ENCODE measurements at regions not wholly inside any gene's neighbourhood (a gene's known extent, or its start where the extent isn't known, plus 50 kb on each side); places are given as distances from the start of the nearest gene placed in this dataset.

DNA sequence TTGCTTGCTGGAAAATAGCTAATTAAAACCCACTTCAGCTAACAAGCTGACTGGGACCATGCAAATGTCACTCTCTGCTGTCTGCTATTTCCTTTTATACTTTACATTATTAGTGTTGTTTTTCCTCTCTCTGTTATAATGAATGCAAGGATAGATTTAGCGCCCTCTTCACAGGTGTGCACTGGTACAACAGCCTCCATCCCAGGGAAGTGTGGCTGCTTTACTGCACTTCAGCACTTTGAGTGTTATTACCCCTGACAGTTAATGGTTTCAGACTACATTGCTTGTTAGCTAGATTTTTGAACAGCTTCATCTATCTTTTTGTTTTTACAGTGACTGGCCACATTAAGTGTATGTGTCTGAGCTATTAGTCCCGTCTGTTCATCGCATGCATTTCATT is 405.7 kb downstream of the RNF144B start:
- TF ChIP-seq TCF12 (IDR thresholded peaks at IDR 0.05; ENCODE audit: low read depth) (no peak), RAD21 (IDR thresholded peaks at IDR 0.05; ENCODE audit: low read depth) (no peak), EP300 (IDR thresholded peaks at IDR 0.05; ENCODE audit: borderline replicate concordance) (no peak), CEBPB (IDR thresholded peaks at IDR 0.05) (no peak), USF1 (IDR thresholded peaks at IDR 0.05) (no peak), EGR1 (IDR thresholded peaks at IDR 0.05) (no peak), YY1 (IDR thresholded peaks at IDR 0.05; ENCODE audit: low read depth) (no peak), NFIC (IDR thresholded peaks at IDR 0.05) (no peak), TAF1 (IDR thresholded peaks at IDR 0.05; ENCODE audit: low read depth) (no peak), ZBTB7A (IDR thresholded peaks at IDR 0.05; ENCODE audit: low read depth) (no peak), CREB1 (IDR thresholded peaks at IDR 0.05; ENCODE audit: low read depth) (no peak)
- TF ChIP-seq, protein P1, sequence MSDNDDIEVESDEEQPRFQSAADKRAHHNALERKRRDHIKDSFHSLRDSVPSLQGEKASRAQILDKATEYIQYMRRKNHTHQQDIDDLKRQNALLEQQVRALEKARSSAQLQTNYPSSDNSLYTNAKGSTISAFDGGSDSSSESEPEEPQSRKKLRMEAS (IDR thresholded peaks at IDR 0.05) = no peak
- TF ChIP-seq, protein P2, sequence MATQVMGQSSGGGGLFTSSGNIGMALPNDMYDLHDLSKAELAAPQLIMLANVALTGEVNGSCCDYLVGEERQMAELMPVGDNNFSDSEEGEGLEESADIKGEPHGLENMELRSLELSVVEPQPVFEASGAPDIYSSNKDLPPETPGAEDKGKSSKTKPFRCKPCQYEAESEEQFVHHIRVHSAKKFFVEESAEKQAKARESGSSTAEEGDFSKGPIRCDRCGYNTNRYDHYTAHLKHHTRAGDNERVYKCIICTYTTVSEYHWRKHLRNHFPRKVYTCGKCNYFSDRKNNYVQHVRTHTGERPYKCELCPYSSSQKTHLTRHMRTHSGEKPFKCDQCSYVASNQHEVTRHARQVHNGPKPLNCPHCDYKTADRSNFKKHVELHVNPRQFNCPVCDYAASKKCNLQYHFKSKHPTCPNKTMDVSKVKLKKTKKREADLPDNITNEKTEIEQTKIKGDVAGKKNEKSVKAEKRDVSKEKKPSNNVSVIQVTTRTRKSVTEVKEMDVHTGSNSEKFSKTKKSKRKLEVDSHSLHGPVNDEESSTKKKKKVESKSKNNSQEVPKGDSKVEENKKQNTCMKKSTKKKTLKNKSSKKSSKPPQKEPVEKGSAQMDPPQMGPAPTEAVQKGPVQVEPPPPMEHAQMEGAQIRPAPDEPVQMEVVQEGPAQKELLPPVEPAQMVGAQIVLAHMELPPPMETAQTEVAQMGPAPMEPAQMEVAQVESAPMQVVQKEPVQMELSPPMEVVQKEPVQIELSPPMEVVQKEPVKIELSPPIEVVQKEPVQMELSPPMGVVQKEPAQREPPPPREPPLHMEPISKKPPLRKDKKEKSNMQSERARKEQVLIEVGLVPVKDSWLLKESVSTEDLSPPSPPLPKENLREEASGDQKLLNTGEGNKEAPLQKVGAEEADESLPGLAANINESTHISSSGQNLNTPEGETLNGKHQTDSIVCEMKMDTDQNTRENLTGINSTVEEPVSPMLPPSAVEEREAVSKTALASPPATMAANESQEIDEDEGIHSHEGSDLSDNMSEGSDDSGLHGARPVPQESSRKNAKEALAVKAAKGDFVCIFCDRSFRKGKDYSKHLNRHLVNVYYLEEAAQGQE (IDR thresholded peaks at IDR 0.05; ENCODE audit: low read depth) = no peak

DNA sequence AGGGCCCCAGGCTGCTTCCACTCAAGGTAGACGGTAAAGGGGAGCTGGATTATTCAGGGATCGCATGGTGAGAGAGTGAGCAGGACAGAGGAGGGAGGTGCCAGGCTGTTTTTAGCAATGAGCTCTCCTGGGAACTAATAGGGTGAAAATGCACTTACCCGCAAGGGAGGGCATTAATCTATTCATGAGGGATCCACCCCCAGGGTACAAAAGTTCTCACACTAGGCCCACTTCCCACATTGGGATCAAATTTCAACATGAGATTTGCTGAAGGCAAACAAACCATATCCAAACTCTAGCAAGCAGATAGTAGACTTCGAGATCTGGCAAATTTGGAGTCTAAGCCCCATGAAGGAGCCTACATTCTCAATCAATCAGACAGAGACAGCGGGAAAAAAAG is 408.6 kb downstream of the RNF144B start:
- TF ChIP-seq RAD21 (IDR thresholded peaks at IDR 0.05; ENCODE audit: low read depth) (no peak), TCF12 (IDR thresholded peaks at IDR 0.05; ENCODE audit: low read depth) (no peak), NFIC (IDR thresholded peaks at IDR 0.05) (no peak), EP300 (IDR thresholded peaks at IDR 0.05; ENCODE audit: borderline replicate concordance) (no peak), CREB1 (IDR thresholded peaks at IDR 0.05; ENCODE audit: low read depth) (no peak), USF1 (IDR thresholded peaks at IDR 0.05) (no peak), YY1 (IDR thresholded peaks at IDR 0.05; ENCODE audit: low read depth) (no peak), FOXM1 (IDR thresholded peaks at IDR 0.05; ENCODE audit: borderline replicate concordance, low read depth) (no peak), TEAD4 (IDR thresholded peaks at IDR 0.05) (no peak), CEBPB (IDR thresholded peaks at IDR 0.05) (no peak)
- TF ChIP-seq, protein P2 (IDR thresholded peaks at IDR 0.05; ENCODE audit: low read depth) = no peak
- TF ChIP-seq, protein P1 (IDR thresholded peaks at IDR 0.05) = no peak

GRCh38 chr6:18820725-18821124 is 433.6 kb downstream of the RNF144B start:
- TF ChIP-seq NFIC (IDR thresholded peaks at IDR 0.05) = no peak
- TF ChIP-seq ZBTB7A (IDR thresholded peaks at IDR 0.05; ENCODE audit: low read depth) = no peak
- no peak for TF ChIP-seq RAD21 (IDR thresholded peaks at IDR 0.05; ENCODE audit: low read depth)
- no peak for TF ChIP-seq EGR1 (IDR thresholded peaks at IDR 0.05)
- TF ChIP-seq CEBPB (IDR thresholded peaks at IDR 0.05) = no peak
- TF ChIP-seq FOXM1 (IDR thresholded peaks at IDR 0.05; ENCODE audit: borderline replicate concordance, low read depth) = no peak
- no peak for TF ChIP-seq USF1 (IDR thresholded peaks at IDR 0.05)
- TF ChIP-seq TCF12 (IDR thresholded peaks at IDR 0.05; ENCODE audit: low read depth) = no peak
- no peak for TF ChIP-seq CREB1 (IDR thresholded peaks at IDR 0.05; ENCODE audit: low read depth)
- no peak for TF ChIP-seq TEAD4 (IDR thresholded peaks at IDR 0.05)
- TF ChIP-seq EP300 (IDR thresholded peaks at IDR 0.05; ENCODE audit: borderline replicate concordance) = no peak
- TF ChIP-seq TAF1 (IDR thresholded peaks at IDR 0.05; ENCODE audit: low read depth) = no peak
- TF ChIP-seq YY1 (IDR thresholded peaks at IDR 0.05; ENCODE audit: low read depth) = no peak
- TF ChIP-seq, protein P1 (IDR thresholded peaks at IDR 0.05) = no peak
- TF ChIP-seq, protein P2 (IDR thresholded peaks at IDR 0.05; ENCODE audit: low read depth) = no peak
